GM23338 (cell line): ENCODE measurements at regions not wholly inside any gene's neighbourhood (a gene's known extent, or its start where the extent isn't known, plus 50 kb on each side); places are given as distances from the start of the nearest gene placed in this dataset.

Experiments
- CREB1 ChIP-seq: fragments of 250-450 bp; sonication (Bioruptor Pico); IDR thresholded peaks from 2 replicates; pipeline ENCODE4 v1.5.0; 2020; ENCODE audit warnings: low read depth, mild to moderate bottlenecking, moderate library complexity
- EZH2 ChIP-seq: fragments of 200-600 bp; sonication (generic); IDR thresholded peaks from one replicate; pipeline ENCODE4 v1.8.0; 2017; ENCODE audit warnings: antibody characterized with exemption, mild to moderate bottlenecking, low read depth; ENCODE audit not compliant: unreplicated experiment
- EZH2phosphoT487 ChIP-seq: fragments of 200-600 bp; sonication (generic); IDR thresholded peaks from one replicate; pipeline ENCODE4 v1.8.1; 2018; ENCODE audit warnings: antibody characterized with exemption; ENCODE audit not compliant: unreplicated experiment
- JUNB ChIP-seq: IDR thresholded peaks from one replicate; pipeline ENCODE4 v1.6.1; 2016; ENCODE audit warnings: antibody characterized with exemption; ENCODE audit not compliant: unreplicated experiment
- NANOG ChIP-seq: IDR thresholded peaks from 2 replicates; pipeline ENCODE4 v1.6.1; 2016; ENCODE audit warnings: antibody characterized with exemption, borderline replicate concordance
- POLR2AphosphoS5 ChIP-seq: IDR thresholded peaks from 2 replicates; pipeline ENCODE4 v1.6.1; 2016; ENCODE audit warnings: antibody characterized with exemption, low read depth
- STAT1 ChIP-seq: IDR thresholded peaks from one replicate; pipeline ENCODE4 v1.6.1; 2016; ENCODE audit warnings: antibody characterized with exemption; ENCODE audit not compliant: unreplicated experiment
- ZNF114 ChIP-seq: fragments of 250-450 bp; sonication (Bioruptor Pico); IDR thresholded peaks from 2 replicates; pipeline ENCODE4 v1.5.0; 2020; ENCODE audit warnings: mild to moderate bottlenecking, moderate library complexity
- ZNF331 ChIP-seq: fragments of 250-450 bp; sonication (Bioruptor Pico); IDR thresholded peaks from 2 replicates; pipeline ENCODE4 v1.5.0; 2020; ENCODE audit warnings: low read depth, mild to moderate bottlenecking, moderate library complexity
- TF ChIP-seq, protein P1 (sequence below), 2 experiments: fragments of 200-600 bp in 1 of 2; sonication (generic) in 1 of 2; conservative IDR thresholded peaks; 2 replicates each; pipeline versions ENCODE4 v1.5.1 to v1.6.1; 2016 to 2017; ENCODE audit warnings: antibody characterized with exemption in 2 of 2, low read depth in 2 of 2, mild to moderate bottlenecking in 2 of 2, moderate library complexity in 1 of 2
- TF ChIP-seq, protein P2 (sequence below): IDR thresholded peaks from one replicate; pipeline ENCODE4 v1.6.1; 2018; ENCODE audit warnings: antibody characterized with exemption; ENCODE audit not compliant: unreplicated experiment
- TF ChIP-seq, protein P3 (sequence below): IDR thresholded peaks from 2 replicates; pipeline ENCODE4 v1.6.1; 2016; ENCODE audit warnings: antibody characterized with exemption

DNA sequence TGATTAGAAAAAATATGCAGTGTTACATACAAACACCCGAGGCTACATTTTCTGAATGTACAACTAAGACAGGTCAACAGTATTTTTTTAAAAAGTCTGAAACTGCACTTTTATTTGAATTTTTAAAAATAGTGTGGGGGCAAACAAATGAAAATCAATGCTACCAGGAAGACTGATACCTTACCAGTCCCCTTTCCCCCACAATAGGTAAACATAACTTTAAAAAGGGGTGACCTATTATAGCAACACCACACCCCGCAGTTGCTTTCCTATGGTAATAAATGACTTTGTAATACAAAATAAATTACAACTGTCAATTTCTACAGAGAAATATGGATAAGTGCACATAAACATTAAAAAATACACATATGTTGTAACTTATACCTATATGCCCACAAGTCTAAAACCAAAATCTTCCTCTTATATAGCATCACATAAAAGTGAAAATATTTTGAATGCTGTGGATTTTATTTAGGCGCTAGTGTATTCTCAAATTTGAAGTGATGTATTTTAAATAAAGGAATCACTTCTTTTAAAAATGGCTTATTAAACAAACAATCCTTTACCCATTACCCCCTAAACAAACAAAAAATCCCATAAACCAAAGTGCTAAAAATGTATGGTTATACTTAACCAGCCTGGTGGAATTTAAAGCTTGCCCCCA, 63.1 kb downstream of the KCNRG start:
- no peak for TF ChIP-seq POLR2AphosphoS5
- TF ChIP-seq, protein P1, sequence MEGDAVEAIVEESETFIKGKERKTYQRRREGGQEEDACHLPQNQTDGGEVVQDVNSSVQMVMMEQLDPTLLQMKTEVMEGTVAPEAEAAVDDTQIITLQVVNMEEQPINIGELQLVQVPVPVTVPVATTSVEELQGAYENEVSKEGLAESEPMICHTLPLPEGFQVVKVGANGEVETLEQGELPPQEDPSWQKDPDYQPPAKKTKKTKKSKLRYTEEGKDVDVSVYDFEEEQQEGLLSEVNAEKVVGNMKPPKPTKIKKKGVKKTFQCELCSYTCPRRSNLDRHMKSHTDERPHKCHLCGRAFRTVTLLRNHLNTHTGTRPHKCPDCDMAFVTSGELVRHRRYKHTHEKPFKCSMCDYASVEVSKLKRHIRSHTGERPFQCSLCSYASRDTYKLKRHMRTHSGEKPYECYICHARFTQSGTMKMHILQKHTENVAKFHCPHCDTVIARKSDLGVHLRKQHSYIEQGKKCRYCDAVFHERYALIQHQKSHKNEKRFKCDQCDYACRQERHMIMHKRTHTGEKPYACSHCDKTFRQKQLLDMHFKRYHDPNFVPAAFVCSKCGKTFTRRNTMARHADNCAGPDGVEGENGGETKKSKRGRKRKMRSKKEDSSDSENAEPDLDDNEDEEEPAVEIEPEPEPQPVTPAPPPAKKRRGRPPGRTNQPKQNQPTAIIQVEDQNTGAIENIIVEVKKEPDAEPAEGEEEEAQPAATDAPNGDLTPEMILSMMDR (conservative IDR thresholded peaks at IDR 0.05; ENCODE audit: low read depth in 2 of 2) = no peak
- TF ChIP-seq EZH2 = no peak
- TF ChIP-seq JUNB = no peak
- no peak for TF ChIP-seq EZH2phosphoT487
- no peak for TF ChIP-seq STAT1
- no peak for TF ChIP-seq CREB1 (CRISPR knock-in tag)
- TF ChIP-seq, protein P2, sequence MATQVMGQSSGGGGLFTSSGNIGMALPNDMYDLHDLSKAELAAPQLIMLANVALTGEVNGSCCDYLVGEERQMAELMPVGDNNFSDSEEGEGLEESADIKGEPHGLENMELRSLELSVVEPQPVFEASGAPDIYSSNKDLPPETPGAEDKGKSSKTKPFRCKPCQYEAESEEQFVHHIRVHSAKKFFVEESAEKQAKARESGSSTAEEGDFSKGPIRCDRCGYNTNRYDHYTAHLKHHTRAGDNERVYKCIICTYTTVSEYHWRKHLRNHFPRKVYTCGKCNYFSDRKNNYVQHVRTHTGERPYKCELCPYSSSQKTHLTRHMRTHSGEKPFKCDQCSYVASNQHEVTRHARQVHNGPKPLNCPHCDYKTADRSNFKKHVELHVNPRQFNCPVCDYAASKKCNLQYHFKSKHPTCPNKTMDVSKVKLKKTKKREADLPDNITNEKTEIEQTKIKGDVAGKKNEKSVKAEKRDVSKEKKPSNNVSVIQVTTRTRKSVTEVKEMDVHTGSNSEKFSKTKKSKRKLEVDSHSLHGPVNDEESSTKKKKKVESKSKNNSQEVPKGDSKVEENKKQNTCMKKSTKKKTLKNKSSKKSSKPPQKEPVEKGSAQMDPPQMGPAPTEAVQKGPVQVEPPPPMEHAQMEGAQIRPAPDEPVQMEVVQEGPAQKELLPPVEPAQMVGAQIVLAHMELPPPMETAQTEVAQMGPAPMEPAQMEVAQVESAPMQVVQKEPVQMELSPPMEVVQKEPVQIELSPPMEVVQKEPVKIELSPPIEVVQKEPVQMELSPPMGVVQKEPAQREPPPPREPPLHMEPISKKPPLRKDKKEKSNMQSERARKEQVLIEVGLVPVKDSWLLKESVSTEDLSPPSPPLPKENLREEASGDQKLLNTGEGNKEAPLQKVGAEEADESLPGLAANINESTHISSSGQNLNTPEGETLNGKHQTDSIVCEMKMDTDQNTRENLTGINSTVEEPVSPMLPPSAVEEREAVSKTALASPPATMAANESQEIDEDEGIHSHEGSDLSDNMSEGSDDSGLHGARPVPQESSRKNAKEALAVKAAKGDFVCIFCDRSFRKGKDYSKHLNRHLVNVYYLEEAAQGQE = no peak
- TF ChIP-seq, protein P3, sequence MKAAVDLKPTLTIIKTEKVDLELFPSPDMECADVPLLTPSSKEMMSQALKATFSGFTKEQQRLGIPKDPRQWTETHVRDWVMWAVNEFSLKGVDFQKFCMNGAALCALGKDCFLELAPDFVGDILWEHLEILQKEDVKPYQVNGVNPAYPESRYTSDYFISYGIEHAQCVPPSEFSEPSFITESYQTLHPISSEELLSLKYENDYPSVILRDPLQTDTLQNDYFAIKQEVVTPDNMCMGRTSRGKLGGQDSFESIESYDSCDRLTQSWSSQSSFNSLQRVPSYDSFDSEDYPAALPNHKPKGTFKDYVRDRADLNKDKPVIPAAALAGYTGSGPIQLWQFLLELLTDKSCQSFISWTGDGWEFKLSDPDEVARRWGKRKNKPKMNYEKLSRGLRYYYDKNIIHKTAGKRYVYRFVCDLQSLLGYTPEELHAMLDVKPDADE = no peak
- no peak for TF ChIP-seq NANOG
- no peak for TF ChIP-seq ZNF331 (CRISPR knock-in tag)
- no peak for TF ChIP-seq ZNF114 (CRISPR knock-in tag)
